Erythroblast (primary cell): ENCODE measurements at regions not wholly inside any gene's neighbourhood (a gene's known extent, or its start where the extent isn't known, plus 50 kb on each side); places are given as distances from the start of the nearest gene placed in this dataset.
"Not testable (repeated sequence)": the region's sequence is repeated elsewhere in the genome, so short reads cannot be mapped to it uniquely, and the experiment has no call there.

ENCODE experiments used
- DNase-seq, 2 experiments: peaks; one replicate each; lab custom pipeline; 2025; lab: John Stamatoyannopoulos, UW
- GATA1 ChIP-seq: IDR thresholded peaks from 2 replicates; pipeline ENCODE4 v1.6.1; 2011; ENCODE audit warnings: low read depth, mild to moderate bottlenecking, control low read depth, low read length, moderate library complexity
- POLR2A ChIP-seq: IDR thresholded peaks from 2 replicates; pipeline ENCODE4 v1.6.1; 2011; ENCODE audit warnings: mild to moderate bottlenecking, low read length

DNA sequence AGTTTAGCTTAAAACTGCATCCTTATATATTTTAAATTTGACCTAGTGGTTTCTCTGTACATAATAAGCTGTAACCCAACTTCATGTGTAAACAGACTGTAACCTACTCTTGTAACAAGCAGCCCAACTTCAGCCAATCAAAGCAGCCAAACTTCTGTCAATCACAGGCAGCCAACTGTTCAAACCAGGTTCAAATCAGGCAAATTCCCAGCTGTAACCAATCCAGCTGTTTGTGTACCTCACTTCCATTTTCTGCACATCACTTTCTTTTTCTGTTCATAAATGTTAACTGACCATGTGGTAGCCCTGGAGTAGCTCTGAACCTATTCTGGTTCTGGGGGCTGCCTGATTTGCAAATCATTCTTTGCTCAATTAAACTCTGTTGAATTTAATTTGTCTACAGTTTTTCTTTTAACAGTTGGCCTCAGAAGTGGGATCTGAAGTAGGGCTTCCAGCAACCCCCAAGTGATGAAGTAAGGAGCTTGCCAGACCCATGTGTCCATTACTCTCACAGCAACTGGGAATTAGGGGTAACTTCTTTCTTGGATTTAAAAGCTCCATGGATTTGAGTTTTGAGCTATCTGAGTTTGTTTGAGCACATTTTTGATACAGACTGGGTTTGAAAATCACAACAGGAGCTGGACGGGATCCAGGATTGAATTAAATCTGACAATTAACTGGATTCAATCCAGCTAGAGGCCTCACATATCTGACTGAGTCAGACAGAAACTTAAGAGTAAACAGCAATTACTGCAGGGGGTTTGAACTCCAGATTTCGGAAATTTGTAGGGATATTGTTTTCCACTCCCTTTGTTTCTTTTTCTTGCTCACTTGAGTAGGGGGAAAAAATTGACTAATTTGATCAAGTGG, 1569.7 kb upstream of the SLC39A10 start:
- DNase-seq, result no peak
- no peak for TF ChIP-seq GATA1
- TF ChIP-seq POLR2A, result no peak

DNA sequence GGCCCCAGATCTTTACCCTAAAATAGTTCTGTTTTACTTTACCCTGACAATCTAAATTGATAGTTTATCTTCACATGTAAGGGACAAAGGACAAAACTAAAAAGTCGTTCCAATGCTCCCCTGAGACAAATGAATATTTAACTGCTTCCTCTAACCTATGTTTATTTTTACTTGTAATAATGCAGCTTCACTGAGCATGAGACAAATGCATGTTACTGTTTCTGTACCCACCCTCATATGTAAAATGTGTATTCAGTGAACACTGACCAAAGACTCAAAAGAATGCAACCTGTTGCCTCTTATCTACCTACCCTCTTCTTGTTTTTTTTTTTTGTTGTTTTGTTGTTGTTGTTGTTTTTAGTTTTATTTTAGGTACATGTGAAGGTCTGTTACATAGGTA, 1570.9 kb upstream of the SLC39A10 start:
- TF ChIP-seq POLR2A, result no peak
- DNase-seq, result no peak

DNA sequence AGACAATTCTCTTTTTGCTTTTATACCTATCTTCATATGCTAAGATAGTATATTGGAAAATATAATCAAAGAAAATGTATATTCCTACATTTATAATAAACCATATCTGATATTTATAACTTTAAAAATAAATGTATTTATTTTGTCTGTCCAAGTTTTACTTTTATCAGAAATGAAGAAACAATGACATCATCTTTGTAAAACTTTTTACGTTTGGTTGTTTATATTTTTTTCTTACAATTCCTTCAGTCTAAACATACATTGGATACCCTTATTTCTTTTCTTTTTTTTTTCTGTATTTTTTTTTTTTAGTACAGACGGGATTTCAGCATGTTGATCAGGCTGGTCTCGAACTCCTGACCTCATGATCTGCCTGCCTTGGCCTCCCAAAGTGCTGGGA, 1577.0 kb upstream of the SLC39A10 start:
- no peak for TF ChIP-seq POLR2A
- DNase-seq, result no peak

DNA sequence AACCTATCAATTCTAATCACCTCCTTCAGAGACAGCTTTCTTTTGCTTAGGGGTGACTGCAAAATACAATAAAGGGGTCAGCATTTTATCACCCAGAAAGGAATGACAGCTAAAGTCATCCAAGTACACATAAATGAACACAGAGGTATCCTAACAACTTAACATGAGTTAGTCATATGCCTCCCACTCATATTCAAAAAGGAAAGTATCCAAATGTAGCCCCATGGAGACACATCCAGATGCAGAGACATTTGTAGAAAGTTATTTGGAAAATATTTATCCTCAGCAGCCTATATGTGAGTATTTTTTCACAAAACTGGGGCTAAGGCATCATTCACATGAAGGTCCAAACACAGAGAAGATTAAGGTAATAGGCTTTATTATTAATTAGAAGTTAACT, 1579.7 kb upstream of the SLC39A10 start:
- TF ChIP-seq POLR2A, result no peak
- no peak for TF ChIP-seq GATA1
- DNase-seq, result no peak

DNA sequence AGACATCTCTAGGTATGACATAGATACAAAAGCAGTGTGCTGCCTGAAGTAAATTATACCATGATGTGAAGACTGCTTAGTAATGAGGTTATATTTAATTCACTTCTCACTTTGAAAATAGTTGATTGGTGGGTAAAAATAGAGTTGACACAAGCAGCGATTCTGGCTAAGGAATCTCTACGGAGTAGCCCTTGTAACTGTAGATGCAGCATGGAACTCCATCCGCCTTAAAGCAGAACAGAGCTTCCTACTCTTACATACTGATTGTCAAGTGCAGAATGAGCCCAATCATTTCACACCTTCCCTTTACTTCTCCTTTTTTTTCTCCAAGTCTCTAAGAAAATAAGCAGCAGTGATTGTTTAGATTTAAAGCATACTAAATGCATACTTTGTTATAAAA, 1594.6 kb upstream of the SLC39A10 start:
- TF ChIP-seq GATA1 (no peak), POLR2A (no peak)
- DNase-seq, result no peak

DNA sequence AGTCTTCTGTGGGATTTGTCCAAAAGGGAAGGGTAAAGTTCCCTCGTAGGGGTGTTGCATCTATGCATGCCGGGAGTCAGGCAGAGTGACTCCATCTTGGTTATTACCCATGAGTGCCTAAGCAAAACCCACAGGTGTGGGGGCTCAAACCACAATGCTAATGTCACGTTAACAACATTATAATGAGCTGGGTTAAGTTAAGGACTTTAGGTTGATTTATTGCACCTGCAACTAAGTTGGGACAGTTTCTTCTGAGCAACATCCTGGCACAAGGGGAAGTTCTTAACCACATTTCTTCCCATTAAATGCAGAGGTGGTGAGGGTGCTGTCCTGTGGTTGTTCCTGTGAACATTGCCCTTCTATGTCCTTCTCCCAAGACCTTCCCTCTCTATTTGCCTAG, 1596.8 kb upstream of the SLC39A10 start:
- TF ChIP-seq POLR2A, result no peak
- no peak for TF ChIP-seq GATA1

DNA sequence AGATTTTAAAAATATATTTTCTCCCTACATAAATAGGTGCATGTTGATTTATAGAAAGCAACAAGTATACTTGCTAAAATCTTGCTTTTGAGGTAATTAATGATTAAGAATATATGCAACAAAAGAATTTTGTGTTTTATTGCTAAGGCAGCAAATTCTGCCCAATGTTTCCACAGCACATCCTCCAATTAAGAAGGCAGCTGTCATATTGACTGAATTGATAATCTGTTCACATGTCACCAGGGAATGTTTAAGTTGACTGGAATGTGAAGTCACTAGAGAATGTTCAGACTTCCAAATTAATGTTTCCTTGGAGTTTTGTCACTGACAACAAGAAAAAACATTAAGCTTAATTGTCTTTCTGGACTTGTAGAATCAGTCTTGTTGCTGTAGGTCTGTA, 1602.7 kb upstream of the SLC39A10 start:
- no peak for DNase-seq
- TF ChIP-seq POLR2A, result no peak
- no peak for TF ChIP-seq GATA1

More for the DNA sequence above, 1596.8 kb upstream of the SLC39A10 start:
- no peak for DNase-seq

DNA sequence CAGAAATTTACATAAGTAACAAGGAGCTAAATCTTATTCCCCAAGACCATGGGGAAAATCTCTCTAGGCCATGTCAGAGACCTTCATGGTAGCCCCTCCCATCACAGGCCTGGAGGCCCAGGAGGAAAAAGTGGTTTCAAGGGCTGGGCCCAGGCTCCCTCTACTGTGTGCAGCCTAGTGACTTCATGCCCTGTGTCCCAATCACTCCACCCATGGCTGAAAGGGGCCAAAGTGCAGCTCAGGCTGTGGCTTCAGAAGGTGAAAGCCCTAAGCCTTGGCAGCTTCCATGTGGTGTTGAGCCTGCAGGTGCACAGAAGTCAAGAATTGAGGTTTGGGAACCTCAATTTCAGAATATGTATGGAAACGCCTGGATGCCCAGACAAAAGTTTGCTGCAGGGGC, 1612.7 kb upstream of the SLC39A10 start:
- no peak for DNase-seq
- TF ChIP-seq GATA1 (no peak), POLR2A (no peak)

DNA sequence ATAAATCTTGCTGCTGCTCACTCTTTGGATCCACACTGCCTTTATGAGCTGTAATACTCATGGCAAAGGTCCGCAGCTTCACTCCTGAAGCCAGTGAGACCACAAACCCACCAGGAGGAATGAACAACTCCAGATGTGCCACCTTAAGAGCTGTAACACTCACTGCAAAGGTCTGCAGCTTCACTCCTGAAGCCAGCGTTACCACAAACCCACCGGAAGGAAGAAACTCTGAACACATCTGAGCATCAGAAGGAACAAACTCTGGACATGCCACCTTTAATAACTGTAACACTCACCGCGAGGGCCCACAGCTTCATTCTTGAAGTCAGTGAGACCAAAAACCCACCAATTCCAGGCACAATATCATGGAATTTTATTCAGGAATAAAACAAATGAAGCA, 1635.9 kb upstream of the SLC39A10 start:
- not testable (repeated sequence) for DNase-seq

DNA sequence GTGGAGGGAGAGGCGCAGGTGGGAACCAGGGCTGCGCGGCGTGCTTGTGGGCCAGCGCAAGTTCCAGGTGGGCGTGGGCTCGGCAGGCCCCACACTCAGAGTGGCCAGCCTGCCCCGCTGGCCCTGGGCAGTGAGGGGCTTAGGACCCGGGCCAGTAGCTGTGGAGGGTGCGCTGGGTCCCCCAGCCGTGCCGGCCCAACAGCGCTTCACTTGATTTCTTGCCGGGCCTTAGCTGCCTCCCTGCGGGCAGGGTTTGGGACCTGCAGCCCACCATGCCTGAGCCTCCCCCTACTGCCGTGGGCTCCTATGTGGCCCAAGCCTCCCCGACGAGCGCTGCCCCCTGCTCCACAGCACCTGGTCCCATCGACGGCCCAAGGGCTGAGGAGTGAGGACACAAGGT, 1636.9 kb upstream of the SLC39A10 start:
- TF ChIP-seq POLR2A (no peak), GATA1 (no peak)
- no peak for DNase-seq

DNA sequence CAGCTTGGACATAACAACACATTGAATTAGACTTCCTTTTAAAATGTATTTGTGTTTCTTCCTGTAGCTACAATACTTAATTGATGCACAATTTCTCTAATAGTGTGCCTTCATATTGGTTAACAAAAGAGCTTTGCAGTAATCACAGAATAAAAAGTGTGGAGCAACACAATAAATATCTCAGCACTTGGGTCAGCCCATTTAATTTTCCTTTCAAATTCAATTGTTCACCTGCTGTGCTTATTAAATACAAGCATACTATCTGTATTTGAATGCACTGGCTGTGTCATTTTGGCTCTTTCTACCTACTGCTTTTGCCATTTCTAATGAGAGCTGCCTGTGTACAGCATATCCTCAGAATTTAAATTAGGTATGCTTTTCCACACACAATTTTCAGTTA, 1641.3 kb upstream of the SLC39A10 start:
- DNase-seq, result no peak
- TF ChIP-seq GATA1, result no peak
- no peak for TF ChIP-seq POLR2A

DNA sequence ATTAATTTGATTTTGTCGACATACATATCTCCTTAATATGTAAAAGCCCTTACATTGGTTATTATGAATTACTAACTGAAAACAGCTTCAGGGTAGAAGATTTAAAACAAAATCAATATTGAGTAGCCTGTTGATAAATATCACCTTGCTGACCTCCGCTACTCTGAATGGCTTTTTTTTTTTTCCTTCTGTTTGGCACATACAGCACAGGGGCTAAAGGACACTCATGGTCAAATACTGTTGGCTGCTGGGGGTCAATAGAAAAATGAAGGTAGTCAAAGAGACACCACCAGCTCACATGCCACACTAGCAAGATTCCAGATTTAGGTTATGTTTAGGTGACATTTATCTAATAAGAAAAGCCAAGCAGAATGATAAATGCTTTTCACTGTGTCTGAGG, 1642.4 kb upstream of the SLC39A10 start:
- TF ChIP-seq GATA1 (no peak), POLR2A (no peak)
- no peak for DNase-seq

DNA sequence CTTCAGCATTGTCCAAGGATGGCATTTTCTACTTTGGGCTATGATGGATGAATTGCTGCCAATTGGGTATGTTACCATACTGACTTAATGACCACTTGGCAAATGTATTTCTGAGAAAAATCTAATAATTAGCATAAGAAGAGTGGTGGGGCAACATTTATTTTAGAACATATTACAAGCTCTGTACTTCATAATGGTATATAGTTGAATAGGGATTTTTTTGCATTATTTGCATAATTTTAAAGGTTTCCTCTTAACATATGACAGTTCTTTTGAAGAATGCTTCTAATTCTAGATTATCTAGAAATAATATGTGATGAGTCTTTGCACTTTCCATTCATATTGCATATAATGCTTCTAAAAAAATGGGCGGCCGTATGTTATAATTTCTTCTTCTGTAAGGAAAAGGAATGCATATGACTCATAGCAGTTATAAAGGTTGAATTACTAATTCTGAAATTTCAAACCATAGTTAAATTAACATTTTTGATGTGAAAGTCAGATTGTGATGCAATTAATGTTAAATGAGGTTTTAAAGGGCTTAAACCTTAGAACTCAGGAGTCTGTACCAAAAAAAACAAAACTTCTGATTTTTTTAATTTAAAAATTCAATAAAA, 1652.3 kb upstream of the SLC39A10 start:
- no peak for DNase-seq
- TF ChIP-seq GATA1, result no peak
- no peak for TF ChIP-seq POLR2A

DNA sequence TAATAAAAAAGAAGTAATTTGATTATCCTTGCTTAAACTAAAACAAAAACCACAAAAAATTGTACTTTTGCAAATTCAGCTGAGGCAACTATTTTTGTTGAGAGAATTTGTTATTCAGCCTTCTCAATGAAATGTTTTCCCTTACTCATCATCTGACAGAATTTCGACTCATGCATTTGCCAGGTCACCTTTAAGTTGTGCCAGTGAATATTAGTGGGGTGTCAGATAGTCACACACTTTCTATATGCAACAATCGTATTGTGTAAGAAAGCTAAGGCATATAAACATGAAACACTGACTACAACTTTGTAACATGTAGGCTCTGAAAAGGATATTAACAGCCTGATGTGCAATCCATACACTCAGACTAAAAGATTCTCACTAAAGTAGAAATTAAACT, 1653.1 kb upstream of the SLC39A10 start:
- TF ChIP-seq GATA1 (no peak), POLR2A (no peak)
- no peak for DNase-seq

DNA sequence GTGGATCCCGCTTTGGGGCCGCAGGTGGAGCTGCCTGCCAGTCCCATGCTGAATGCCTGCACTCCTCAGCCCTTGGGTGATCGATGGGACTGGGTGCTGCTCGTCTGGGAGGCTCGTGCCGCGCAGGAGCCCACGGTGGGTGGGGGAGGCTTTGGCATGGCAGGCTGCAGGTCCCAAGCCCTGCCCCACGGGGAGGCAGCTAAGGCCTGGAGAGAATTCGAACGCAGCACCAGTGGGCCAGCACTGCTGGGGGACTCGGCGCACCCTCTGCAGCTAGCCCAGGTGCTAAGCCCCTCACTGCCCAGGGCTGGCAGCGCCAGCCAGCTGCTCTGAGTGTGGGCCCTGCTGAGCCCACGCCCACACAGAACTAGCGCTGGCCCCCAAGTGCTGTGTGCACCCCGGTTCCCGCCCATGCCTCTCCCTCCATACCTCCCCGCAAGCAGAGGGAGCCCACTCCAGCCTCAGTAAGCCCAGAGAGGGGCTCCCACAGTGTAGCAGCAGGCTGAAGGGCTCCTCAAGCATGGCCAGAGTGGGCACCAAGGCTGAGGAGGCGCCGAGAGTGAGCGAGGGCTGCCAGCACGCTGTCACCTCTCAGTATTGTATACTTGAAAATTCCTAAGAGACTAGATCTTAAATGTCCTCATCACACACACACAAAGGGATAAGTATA, 1654.2 kb upstream of the SLC39A10 start:
- TF ChIP-seq POLR2A, result no peak
- TF ChIP-seq GATA1, result no peak
- DNase-seq, result no peak
